GM13976 (cell line): ENCODE measurements at regions not wholly inside any gene's neighbourhood (a gene's known extent, or its start where the extent isn't known, plus 50 kb on each side); places are given as distances from the start of the nearest gene placed in this dataset.

Experiments used
- DNase-seq: peaks from one replicate; pipeline ENCODE4 v3.0.0; 2012; ENCODE audit warnings: low spot score
- CTCF ChIP-seq: IDR thresholded peaks from 2 replicates; pipeline ENCODE4 v1.5.1; 2012; ENCODE audit warnings: borderline replicate concordance, mild to moderate bottlenecking; ENCODE audit not compliant: insufficient read depth; ENCODE audit errors: extremely low read depth, missing control alignments, control extremely low read depth
- in situ Hi-C: fragments of 300-500 bp; cut with MboI; formaldehyde crosslinking; loops from one replicate; pipeline ENCODE4 v1.12.0; 2022; ENCODE audit warnings: low sequenced_read_pairs, mixed read lengths, inconsistent platforms; ENCODE audit not compliant: unreplicated experiment

- no peak for TF ChIP-seq CTCF
- DNase-seq = no peak
- in situ Hi-C loops = no loop called here
Measured at GRCh38 chr2:167675906-167676305, 571.5 kb downstream of the STK39 start.

- in situ Hi-C loops = no loop called here
- no peak for TF ChIP-seq CTCF
- DNase-seq = no peak
Measured at GRCh38 chr2:167670588-167670987, 576.8 kb downstream of the STK39 start.

GRCh38 chr2:167653131-167653530 lies 594.3 kb downstream of the STK39 start:
- no peak for TF ChIP-seq CTCF
- in situ Hi-C loops = no loop called here
- DNase-seq = no peak

- TF ChIP-seq CTCF = no peak
- in situ Hi-C loops = no loop called here
- no peak for DNase-seq
Measured at GRCh38 chr2:167652401-167652800, 595.0 kb downstream of the STK39 start.

- in situ Hi-C loops = no loop called here
- TF ChIP-seq CTCF = no peak
- no peak for DNase-seq
Measured at GRCh38 chr2:167651406-167652151, 595.8 kb downstream of the STK39 start.

- in situ Hi-C loops = no loop called here
- no peak for TF ChIP-seq CTCF
- no peak for DNase-seq
Measured at GRCh38 chr2:167646557-167646956, 600.8 kb downstream of the STK39 start.

- in situ Hi-C loops = no loop called here
- no peak for DNase-seq
- TF ChIP-seq CTCF = no peak
Measured at GRCh38 chr2:167640096-167640495, 607.3 kb downstream of the STK39 start.
